ENCODE measurements at regions not wholly inside any gene's neighbourhood (a gene's known extent, or its start where the extent isn't known, plus 50 kb on each side); places are given as distances from the start of the nearest gene placed in this dataset.

GRCh38 chr16:55136356-55137150 is 187.4 kb upstream of the IRX6 start:
- in situ Hi-C loops (cut with HindIII; ENCODE audit: low sequenced_read_pairs) = no loop called here
- DNase-seq (ENCODE audit: low read depth) = no peak
- TF ChIP-seq CTCF (IDR thresholded peaks at IDR 0.05; ENCODE audit: low read depth, low read length, missing control alignments) = no peak
- no peak overlapping the region for H3K4me3 ChIP-seq (ENCODE audit: low read depth, low read length)

GRCh38 chr16:55138298-55138697 is 185.7 kb upstream of the IRX6 start:
- no peak overlapping the region for H3K4me3 ChIP-seq (ENCODE audit: low read depth, low read length)
- DNase-seq (ENCODE audit: low read depth) = no peak
- in situ Hi-C loops (cut with HindIII; ENCODE audit: low sequenced_read_pairs) = no loop called here
- TF ChIP-seq CTCF (IDR thresholded peaks at IDR 0.05; ENCODE audit: low read depth, low read length, missing control alignments) = no peak

GRCh38 chr16:55142405-55142804 is 181.6 kb upstream of the IRX6 start:
- in situ Hi-C loops (cut with HindIII; ENCODE audit: low sequenced_read_pairs) = no loop called here
- DNase-seq (ENCODE audit: low read depth) = no peak
- no peak overlapping the region for H3K4me3 ChIP-seq (ENCODE audit: low read depth, low read length)
- TF ChIP-seq CTCF (IDR thresholded peaks at IDR 0.05; ENCODE audit: low read depth, low read length, missing control alignments) = no peak

GRCh38 chr16:55144651-55145050 is 179.4 kb upstream of the IRX6 start:
- no peak for TF ChIP-seq CTCF (IDR thresholded peaks at IDR 0.05; ENCODE audit: low read depth, low read length, missing control alignments)
- in situ Hi-C loops (cut with HindIII; ENCODE audit: low sequenced_read_pairs) = no loop called here
- no peak for DNase-seq (ENCODE audit: low read depth)
- H3K4me3 ChIP-seq (ENCODE audit: low read depth, low read length) = no peak overlapping the region

- in situ Hi-C loops (cut with HindIII; ENCODE audit: low sequenced_read_pairs) = no loop called here
Observed at GRCh38 chr16:55145771-55146603, 178.0 kb upstream of the IRX6 start.

More at GRCh38 chr16:55145771-55146603, 178.0 kb upstream of the IRX6 start:
- no peak for TF ChIP-seq CTCF (IDR thresholded peaks at IDR 0.05; ENCODE audit: low read depth, low read length, missing control alignments)
- DNase-seq (ENCODE audit: low read depth) = no peak
- no peak overlapping the region for H3K4me3 ChIP-seq (ENCODE audit: low read depth, low read length)

All from astrocyte of the cerebellum (primary cell).